HCT116 (cell line): ENCODE measurements at regions not wholly inside any gene's neighbourhood (a gene's known extent, or its start where the extent isn't known, plus 50 kb on each side); places are given as distances from the start of the nearest gene placed in this dataset.

ENCODE experiments used
- ATAC-seq: fragments of 200-7000 bp; cut with Tn5 transposase; 2 replicates; pipeline ENCODE4 v1.9.1; 2020; ENCODE audit warnings: mild to moderate bottlenecking, moderate library complexity
- BruUV-seq: library from RNA; stranded (reverse); fragments of 400-500 nt; replicated peaks from 2 replicates; lab custom pipeline; 2021; lab: Mats Ljungman, UMichigan
- CTCF ChIA-PET: fragments of 300-600 bp; sonication (Branson Sonifier 250); formaldehyde crosslinking; loops from one replicate; lab custom pipeline; 2021; ENCODE audit warnings: antibody characterized with exemption; lab: Charles Lee
- POLR2A ChIA-PET: fragments of 300-600, 350-600 bp; sonication (Branson Sonifier 250); formaldehyde crosslinking; loops from one replicate; lab custom pipeline; 2021; ENCODE audit warnings: antibody characterized with exemption; lab: Charles Lee
- RAD21 ChIA-PET, 2 experiments: fragments of 300-600 bp; sonication (Branson Sonifier 250); formaldehyde crosslinking; loops; one replicate each; lab custom pipeline; 2023; ENCODE audit warnings: low total read pairs in 2 of 2; ENCODE audit not compliant: uncharacterized antibody in 2 of 2, unreplicated experiment in 2 of 2, low non-redundant PET in 1 of 2; lab: Charles Lee
- DNase-seq: peaks from one replicate; pipeline ENCODE4 v3.0.0-alpha.2; 2010; ENCODE audit warnings: low read depth, low spot score
- H2AFZ ChIP-seq: fragments of 200-600 bp; shearing (Covaris generic), sonication (generic); 2 replicates; pipeline ENCODE4 v1.6.1; 2017; ENCODE audit warnings: low read depth, mixed run types, mixed read lengths, antibody characterized with exemption, low read length; ENCODE audit not compliant: poor library complexity, severe bottlenecking
- H3K27ac ChIP-seq: 2 replicates; pipeline ENCODE4 v1.5.1; 2012; ENCODE audit warnings: low read depth, low read length
- H3K27me3 ChIP-seq: fragments of 200-600 bp; sonication (generic); 2 replicates; pipeline ENCODE4 v1.6.1; 2016; ENCODE audit warnings: mixed run types, low read length, mixed read lengths; ENCODE audit not compliant: insufficient read depth
- H3K36me3 ChIP-seq, 2 experiments: fragments of 200-500 bp in 1 of 2; fragments of 200-600 bp in 1 of 2; sonication (Bioruptor generic) in 1 of 2; sonication (generic) in 1 of 2; 2 replicates each; pipeline versions ENCODE4 v1.5.1 to v1.6.1; 2014 to 2016; ENCODE audit warnings: low read length in 2 of 2, inconsistent platforms in 1 of 2, mixed read lengths in 1 of 2, mixed run types in 1 of 2; ENCODE audit not compliant: insufficient read depth in 2 of 2, control insufficient read depth in 1 of 2
- H3K4me1 ChIP-seq, 2 experiments: fragments of 200-600 bp in 1 of 2; sonication (generic) in 1 of 2; 2 replicates each; pipeline versions ENCODE4 v1.5.1 to v1.6.1; 2012 to 2017; ENCODE audit warnings: low read length in 2 of 2, inconsistent platforms in 1 of 2, mild to moderate bottlenecking in 1 of 2, mixed read lengths in 1 of 2, mixed run types in 1 of 2, moderate library complexity in 1 of 2; ENCODE audit not compliant: insufficient read depth in 2 of 2, control insufficient read depth in 1 of 2
- H3K4me2 ChIP-seq: fragments of 200-600 bp; sonication (generic); 2 replicates; pipeline ENCODE4 v1.6.1; 2017; ENCODE audit warnings: mixed run types, low read length, mixed read lengths
- H3K4me3 ChIP-seq, 2 experiments: fragments of 200-600 bp in 1 of 2; sonication (generic) in 1 of 2; replicated peaks in 1 of 2; 2 replicates each; pipeline ENCODE4 v1.5.1; 2011 to 2016; ENCODE audit warnings: low read length in 2 of 2, control low read depth in 1 of 2, low read depth in 1 of 2, mild to moderate bottlenecking in 1 of 2, mixed read lengths in 1 of 2, mixed run types in 1 of 2
- H3K79me2 ChIP-seq: fragments of 200-600 bp; sonication (generic); 2 replicates; pipeline ENCODE4 v1.6.1; 2017; ENCODE audit warnings: mild to moderate bottlenecking, mixed run types, low read length, moderate library complexity, mixed read lengths; ENCODE audit not compliant: insufficient read depth
- H3K9ac ChIP-seq: fragments of 200-600 bp; sonication (generic); 2 replicates; pipeline ENCODE4 v1.6.1; 2016; ENCODE audit warnings: low read length, mixed read lengths
- H3K9me2 ChIP-seq: fragments of 200-600 bp; sonication (generic), shearing (Covaris generic); 2 replicates; pipeline ENCODE4 v1.6.1; 2017; ENCODE audit warnings: mixed run types, mild to moderate bottlenecking, moderate library complexity; ENCODE audit not compliant: insufficient read depth
- H3K9me3 ChIP-seq, 2 experiments: fragments of 200-500 bp in 1 of 2; fragments of 200-600 bp in 1 of 2; sonication (Bioruptor generic) in 1 of 2; sonication (generic) in 1 of 2; 2 replicates each; pipeline ENCODE4 v1.6.1; 2014 to 2017; ENCODE audit warnings: low read length in 2 of 2, mixed read lengths in 2 of 2, inconsistent platforms in 1 of 2, low read depth in 1 of 2, mild to moderate bottlenecking in 1 of 2, mixed run types in 1 of 2, moderate library complexity in 1 of 2; ENCODE audit not compliant: control insufficient read depth in 1 of 2, insufficient read depth in 1 of 2
- H4K20me1 ChIP-seq: fragments of 200-600 bp; sonication (generic), shearing (Covaris generic); 2 replicates; pipeline ENCODE4 v1.6.1; 2017; ENCODE audit warnings: mixed run types, mild to moderate bottlenecking, moderate library complexity; ENCODE audit not compliant: insufficient read depth
- CBX3 ChIP-seq: IDR thresholded peaks from 2 replicates; pipeline ENCODE4 v1.6.1; 2012; ENCODE audit warnings: low read depth
- CTCF ChIP-seq, 3 experiments: fragments of 200-600 bp in 1 of 3; sonication (generic) in 1 of 3; IDR thresholded peaks in 2 of 3; conservative IDR thresholded peaks in 1 of 3; 2 replicates each; pipeline ENCODE4 v1.5.1; 2012 to 2017; ENCODE audit warnings: low read depth in 2 of 3, low read length in 2 of 3, antibody characterized with exemption in 1 of 3, borderline replicate concordance in 1 of 3, control low read depth in 1 of 3, mild to moderate bottlenecking in 1 of 3, mixed read lengths in 1 of 3, mixed run types in 1 of 3, moderate library complexity in 1 of 3; ENCODE audit not compliant: insufficient read depth in 1 of 3
- EZH2 ChIP-seq: fragments of 200-600 bp; sonication (generic); IDR thresholded peaks from 2 replicates; pipeline ENCODE4 v1.6.1; 2017; ENCODE audit warnings: antibody characterized with exemption, mixed run types
- EZH2phosphoT487 ChIP-seq: fragments of 200-600 bp; IDR thresholded peaks from 2 replicates; pipeline ENCODE4 v1.6.1; 2018; ENCODE audit warnings: antibody characterized with exemption, borderline replicate concordance
- FOSL1 ChIP-seq: IDR thresholded peaks from 2 replicates; pipeline ENCODE4 v1.6.1; 2012; ENCODE audit warnings: low read depth
- JUND ChIP-seq: IDR thresholded peaks from 2 replicates; pipeline ENCODE4 v1.6.1; 2012
- RAD21 ChIP-seq: IDR thresholded peaks from 2 replicates; pipeline ENCODE4 v1.6.1; 2012; ENCODE audit warnings: low read depth, mild to moderate bottlenecking
- REST ChIP-seq: IDR thresholded peaks from 2 replicates; pipeline ENCODE4 v1.6.1; 2012; ENCODE audit warnings: low read depth
- SIN3A ChIP-seq: IDR thresholded peaks from 2 replicates; pipeline ENCODE4 v1.6.1; 2012; ENCODE audit warnings: low read depth
- intact Hi-C: fragments of 100-400 bp; cut with micrococcal nuclease; formaldehyde crosslinking; loops from 2 replicates; pipeline ENCODE4 v1.10.0; 2022
- TF ChIP-seq, protein P1 (sequence below): IDR thresholded peaks from 2 replicates; pipeline ENCODE4 v1.6.1; 2012

DNA sequence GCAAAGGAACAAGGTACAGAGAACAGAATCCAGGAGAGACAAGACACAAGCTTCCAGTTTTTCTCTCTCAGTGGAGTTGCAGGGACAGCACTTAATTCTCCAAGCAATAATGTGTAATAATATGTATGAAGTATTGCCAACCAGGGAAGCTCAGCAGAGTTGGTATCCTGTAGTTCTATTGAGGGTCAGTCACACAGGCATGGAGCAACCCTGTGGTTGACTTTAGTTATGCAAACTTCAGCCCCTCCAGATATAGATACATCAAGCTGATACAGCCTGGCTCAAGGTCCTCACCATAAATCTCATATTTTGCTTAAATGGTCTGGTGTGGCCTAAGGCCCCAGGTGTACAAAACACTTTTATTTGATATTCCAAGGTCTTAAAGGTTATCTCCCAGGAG is 248.6 kb upstream of the EPHA5 start:
- intact Hi-C loops, result no loop called here
- Histone ChIP-seq H3K4me1 (no peaks in the 10 kb centered on the region), H3K9me2 (no peaks in the 10 kb centered on the region), H3K9ac (no peak overlapping the region), H2AFZ (no peak overlapping the region), H3K27ac (no peak overlapping the region), H3K79me2 (no peaks in the 10 kb centered on the region), H4K20me1 (no peaks in the 10 kb centered on the region), H3K27me3 (no peaks in the 10 kb centered on the region)
- POLR2A ChIA-PET, result no interaction called here
- no TSS peak for BruUV-seq
- no peak for DNase-seq
- CTCF ChIA-PET, result no interaction called here
- no peak for TF ChIP-seq CBX3
- TF ChIP-seq, protein P1, sequence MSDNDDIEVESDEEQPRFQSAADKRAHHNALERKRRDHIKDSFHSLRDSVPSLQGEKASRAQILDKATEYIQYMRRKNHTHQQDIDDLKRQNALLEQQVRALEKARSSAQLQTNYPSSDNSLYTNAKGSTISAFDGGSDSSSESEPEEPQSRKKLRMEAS, result no peak
- TF ChIP-seq REST, result no peak
- TF ChIP-seq EZH2phosphoT487, result no peak
- no peak for TF ChIP-seq JUND
- no peak for TF ChIP-seq EZH2
- TF ChIP-seq FOSL1, result no peak
- TF ChIP-seq SIN3A, result no peak
- no peak for TF ChIP-seq CTCF (IDR thresholded peaks at IDR 0.05 in 2 of 3, conservative IDR thresholded peaks at IDR 0.05 in 1 of 3; ENCODE audit: borderline replicate concordance in 1 of 3, insufficient read depth in 1 of 3, low read depth in 2 of 3, low read length in 2 of 3)
- no peak for TF ChIP-seq RAD21
- TF ChIP-seq, all 23 proteins: peak for 0
- no peak for ATAC-seq
- no peaks in the 10 kb centered on the region for H3K36me3 ChIP-seq
- no peak overlapping the region for H3K4me3 ChIP-seq
- H3K9me3 ChIP-seq, result peaks cover 3 to 19% of the 10 kb centered on the region in 2 experiments; a peak in 2 of 4 replicates
- no peak overlapping the region for H3K4me2 ChIP-seq
- RAD21 ChIA-PET, result no interaction called here
